GM10248 (cell line): ENCODE measurements at regions not wholly inside any gene's neighbourhood (a gene's known extent, or its start where the extent isn't known, plus 50 kb on each side); places are given as distances from the start of the nearest gene placed in this dataset.

Source experiments
- CTCF ChIA-PET: fragments of 300-600 bp; sonication (Branson Sonifier 250); formaldehyde crosslinking; extraction: SDS; loops from one replicate; lab custom pipeline; 2021; ENCODE audit warnings: antibody characterized with exemption; lab: Yijun Ruan, JAX
- POLR2A ChIA-PET: fragments of 350-650 bp; sonication (Branson Sonifier 250); formaldehyde crosslinking; extraction: SDS; loops from one replicate; lab custom pipeline; 2020; ENCODE audit warnings: antibody characterized with exemption; lab: Yijun Ruan, JAX
- DNase-seq: peaks from one replicate; pipeline ENCODE4 v3.0.0; 2012; ENCODE audit errors: extremely low spot score
- CTCF ChIP-seq: IDR thresholded peaks from 2 replicates; pipeline ENCODE4 v1.5.1; 2012; ENCODE audit warnings: mild to moderate bottlenecking, low read depth; ENCODE audit errors: extremely low read depth, missing control alignments, control extremely low read depth

GRCh38 chr4:181424362-181425016 lies 818.7 kb upstream of the TENM3 start:
- POLR2A ChIA-PET: no interaction called here
- TF ChIP-seq CTCF: no peak
- DNase-seq: no peak
- CTCF ChIA-PET: interaction anchor here (1.8 kb wide), 1 partner anchor 37 kb away, joined by 3 read pairs; no protein-coding TSS in a partner anchor

GRCh38 chr4:181427076-181427475 lies 816.1 kb upstream of the TENM3 start:
- ChIA-PET CTCF (interaction anchor here (1.6 kb wide), 1 partner anchor 15 kb away, joined by 4 read pairs; no protein-coding TSS in a partner anchor), POLR2A (no interaction called here)
- no peak for TF ChIP-seq CTCF
- DNase-seq: no peak

GRCh38 chr4:181431006-181431405 lies 812.2 kb upstream of the TENM3 start:
- POLR2A ChIA-PET: no interaction called here
- no peak for DNase-seq
- TF ChIP-seq CTCF: no peak
- CTCF ChIA-PET: interaction anchor here (1.1 kb wide), 1 partner anchor 9 kb away, joined by 3 read pairs; no protein-coding TSS in a partner anchor

GRCh38 chr4:181431661-181432060 lies 811.5 kb upstream of the TENM3 start:
- POLR2A ChIA-PET: no interaction called here

GRCh38 chr4:181432335-181432734 lies 810.9 kb upstream of the TENM3 start:
- POLR2A ChIA-PET: no interaction called here
- TF ChIP-seq CTCF: no peak
- no peak for DNase-seq
- CTCF ChIA-PET: interaction anchor here (1.1 to 1.4 kb wide), 2 partner anchors 8 to 9 kb away, joined by 3 read pairs; no protein-coding TSS in a partner anchor

More at GRCh38 chr4:181431661-181432060, 811.5 kb upstream of the TENM3 start:
- TF ChIP-seq CTCF: no peak
- CTCF ChIA-PET: interaction anchor here (1.1 kb wide), 1 partner anchor 9 kb away, joined by 3 read pairs; no protein-coding TSS in a partner anchor
- DNase-seq: no peak

- TF ChIP-seq CTCF: no peak
- CTCF ChIA-PET: interaction anchor here (0.8 to 1.0 kb wide), 2 partner anchors 39 to 75 kb away, joined by 3 read pairs; no protein-coding TSS in a partner anchor
- no peak for DNase-seq
- POLR2A ChIA-PET: no interaction called here
Measured at GRCh38 chr4:181437895-181438294, 805.3 kb upstream of the TENM3 start.
